ENCODE measurements at regions not wholly inside any gene's neighbourhood (a gene's known extent, or its start where the extent isn't known, plus 50 kb on each side); places are given as distances from the start of the nearest gene placed in this dataset.

- TF ChIP-seq ZBTB4 (CRISPR knock-in tag; IDR thresholded peaks at IDR 0.05; ENCODE audit: borderline replicate concordance) = peak; percentile 95; the same call in 1 of the 2 replicates
- TF ChIP-seq HNRNPL (IDR thresholded peaks at IDR 0.05; ENCODE audit: low read depth, low read length) = peak; percentile 75
- TF ChIP-seq ZNF468 (CRISPR knock-in tag; IDR thresholded peaks at IDR 0.05) = no peak
- TF ChIP-seq ZNF275 (CRISPR knock-in tag; IDR thresholded peaks at IDR 0.05; ENCODE audit: borderline replicate concordance) = no peak; the same call in 1 of the 2 replicates
- peak; percentile 53 for TF ChIP-seq ZNF781 (CRISPR knock-in tag; IDR thresholded peaks at IDR 0.05; ENCODE audit: borderline replicate concordance, not compliant biosample characterization)
- TF ChIP-seq ZNF652 (CRISPR knock-in tag; IDR thresholded peaks at IDR 0.05; ENCODE audit: borderline replicate concordance, low read depth) = no peak
- TF ChIP-seq CC2D1A (CRISPR knock-in tag; IDR thresholded peaks at IDR 0.05) = no peak
- no peak for TF ChIP-seq HES4 (CRISPR knock-in tag; IDR thresholded peaks at IDR 0.05; ENCODE audit: borderline replicate concordance)
- TF ChIP-seq PRDM10 (CRISPR knock-in tag; IDR thresholded peaks at IDR 0.05; ENCODE audit: low read depth) = peak; percentile 91
- peak; percentile 97 for TF ChIP-seq ZBTB10 (CRISPR knock-in tag; IDR thresholded peaks at IDR 0.05; ENCODE audit: borderline replicate concordance)
- no peak for TF ChIP-seq ZNF816 (CRISPR knock-in tag; IDR thresholded peaks at IDR 0.05; ENCODE audit: borderline replicate concordance)
- peak; percentile 90 for TF ChIP-seq KDM2A (CRISPR knock-in tag; IDR thresholded peaks at IDR 0.05; ENCODE audit: borderline replicate concordance, low read depth)
- no peak for TF ChIP-seq SMARCC2 (IDR thresholded peaks at IDR 0.05)
- no peak for TF ChIP-seq PCBP1 (IDR thresholded peaks at IDR 0.05; ENCODE audit: borderline replicate concordance, low read depth, low read length)
- TF ChIP-seq ZBTB49 (CRISPR knock-in tag; IDR thresholded peaks at IDR 0.05; ENCODE audit: borderline replicate concordance) = peak; percentile 10; the same call in 1 of the 2 replicates
Measured at GRCh38 chr20:22430746-22431168, 153.6 kb downstream of the FOXA2 start (continued).

All from HepG2 (cell line).